Stomach (tissue), 4 donors: ENCODE measurements at regions not wholly inside any gene's neighbourhood (a gene's known extent, or its start where the extent isn't known, plus 50 kb on each side); places are given as distances from the start of the nearest gene placed in this dataset.

Experiments used
- CTCF ChIP-seq, 7 experiments: fragments of 450-650 bp in 4 of 7; fragments of 200-600 bp in 3 of 7; sonication (generic) in 3 of 7; IDR thresholded peaks; one replicate each; pipeline ENCODE4 v1.5.1; 2016 to 2019; ENCODE audit warnings: antibody characterized with exemption in 7 of 7, control low read depth in 2 of 7, mild to moderate bottlenecking in 1 of 7
- EP300 ChIP-seq: sonication (generic); formaldehyde crosslinking; IDR thresholded peaks from one replicate; pipeline ENCODE4 v1.6.1; 2017; ENCODE audit warnings: antibody characterized with exemption
- POLR2A ChIP-seq, 4 donors: fragments of 450-650 bp; IDR thresholded peaks; one replicate each; pipeline ENCODE4 v1.6.1; 2016; ENCODE audit warnings: antibody characterized with exemption in 4 of 4, control low read depth in 2 of 4, mild to moderate bottlenecking in 1 of 4, moderate library complexity in 1 of 4
- POLR2AphosphoS5 ChIP-seq, 3 donors: sonication (generic); formaldehyde crosslinking; IDR thresholded peaks; one replicate each; pipeline ENCODE4 v1.6.1; 2016; ENCODE audit warnings: antibody characterized with exemption in 3 of 3

GRCh38 chr3:82640254-82640653, 878.8 kb upstream of the GBE1 start:
- TF ChIP-seq POLR2AphosphoS5 (IDR thresholded peaks at IDR 0.05) (no peak), CTCF (IDR thresholded peaks at IDR 0.05) (no peak), POLR2A (IDR thresholded peaks at IDR 0.05) (no peak), EP300 (no peak)
